ENCODE measurements at regions not wholly inside any gene's neighbourhood (a gene's known extent, or its start where the extent isn't known, plus 50 kb on each side); places are given as distances from the start of the nearest gene placed in this dataset.

DNA sequence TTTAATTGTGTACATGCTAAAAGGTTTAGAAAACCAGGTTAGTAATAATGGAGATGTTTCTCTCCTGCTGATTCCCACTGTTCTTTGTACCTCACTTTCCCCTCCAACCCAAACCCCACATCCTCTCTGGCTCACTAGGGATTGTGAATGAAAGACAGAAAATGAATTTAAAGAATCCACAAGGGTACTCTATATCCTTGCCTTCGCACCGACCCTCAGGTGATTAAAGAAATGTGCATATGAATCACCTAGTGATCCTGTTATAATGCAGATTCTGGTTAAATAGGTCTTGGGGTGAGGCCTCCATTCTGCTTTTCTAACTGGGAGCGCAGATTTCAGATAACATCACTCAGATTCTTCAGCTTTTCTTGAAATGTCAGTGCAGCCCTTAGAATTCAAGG, 84.3 kb upstream of the OTX2 start:
- H3K4me1 Mint-ChIP-seq: no peaks in the 10 kb centered on the region
- H3K27ac Mint-ChIP-seq: no peak overlapping the region
- H3K36me3 Mint-ChIP-seq: no peaks in the 10 kb centered on the region
- H3K27me3 Mint-ChIP-seq: peaks cover 15% of the 10 kb centered on the region
- H3K9me3 Mint-ChIP-seq: no peaks in the 10 kb centered on the region
- no peak for DNase-seq
- H3K4me3 Mint-ChIP-seq: no peak overlapping the region
- CTCF ChIA-PET: no interaction called here

DNA sequence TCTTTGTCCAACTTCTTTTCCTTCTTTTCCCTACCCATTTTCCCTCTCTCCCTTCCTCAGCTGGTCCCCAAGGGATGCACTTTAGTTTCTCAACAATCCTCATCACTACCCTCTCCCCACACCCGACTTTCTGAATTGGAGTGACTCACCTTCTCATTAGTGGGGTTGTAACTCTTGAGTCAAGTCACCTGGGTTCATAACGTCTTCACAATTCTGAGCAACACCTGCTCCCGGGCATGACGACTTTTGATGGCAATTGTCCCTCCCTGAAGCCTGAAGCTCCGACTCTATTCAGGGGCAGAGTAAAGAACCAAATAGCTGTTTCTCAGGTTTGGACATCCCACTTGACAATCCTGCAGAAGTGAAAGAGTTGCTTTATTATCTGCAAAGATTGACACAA, 82.7 kb upstream of the OTX2 start:
- peaks cover 18% of the 10 kb centered on the region for H3K27me3 Mint-ChIP-seq
- CTCF ChIA-PET: no interaction called here
- no peak for DNase-seq

DNA sequence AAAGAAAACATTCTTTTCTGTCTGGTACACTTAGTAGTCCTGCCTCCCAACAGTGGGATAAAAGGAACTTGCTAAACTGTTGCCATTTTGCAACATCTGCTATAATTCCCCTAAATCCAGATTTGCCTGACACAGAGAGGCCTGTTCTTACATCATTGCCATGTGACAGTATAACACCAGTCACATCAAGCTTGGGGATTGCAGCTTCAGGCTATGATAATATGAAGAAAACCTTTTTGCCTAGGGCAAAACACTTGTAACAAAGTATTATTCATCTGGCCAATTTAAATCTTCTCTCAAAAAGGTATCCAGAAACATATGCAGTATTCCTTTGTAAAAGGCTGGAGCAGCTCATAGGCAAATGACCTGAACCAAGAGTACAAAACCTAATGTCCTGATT, 80.9 kb upstream of the OTX2 start:
- DNase-seq: no peak

More for the DNA sequence above, 82.7 kb upstream of the OTX2 start:
- no peaks in the 10 kb centered on the region for H3K9me3 Mint-ChIP-seq
- no peak overlapping the region for H3K27ac Mint-ChIP-seq
- H3K36me3 Mint-ChIP-seq: no peaks in the 10 kb centered on the region
- H3K4me1 Mint-ChIP-seq: no peaks in the 10 kb centered on the region
- H3K4me3 Mint-ChIP-seq: no peak overlapping the region

DNA sequence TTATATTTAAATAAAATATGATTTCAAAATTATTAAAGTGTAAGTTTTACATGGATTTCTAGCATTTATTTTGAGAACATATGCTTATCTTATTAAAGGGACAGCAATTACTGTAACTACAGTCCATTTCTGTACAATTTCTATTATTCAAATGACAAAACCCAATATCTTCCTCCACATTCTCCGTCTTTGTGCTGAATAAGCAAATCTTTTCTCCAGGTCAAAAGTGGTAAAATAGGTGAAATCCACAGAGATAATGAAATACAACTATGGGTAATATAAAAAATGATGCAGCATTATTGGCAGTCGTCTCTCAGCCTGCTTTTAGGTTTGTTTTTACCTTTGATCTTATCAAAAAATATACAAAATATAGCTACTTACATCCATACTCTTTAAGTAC, 79.4 kb upstream of the OTX2 start:
- H3K4me1 Mint-ChIP-seq: no peaks in the 10 kb centered on the region
- no peak for DNase-seq
- CTCF ChIA-PET: no interaction called here
- no peak overlapping the region for H3K27ac Mint-ChIP-seq
- no peak overlapping the region for H3K4me3 Mint-ChIP-seq
- H3K36me3 Mint-ChIP-seq: no peaks in the 10 kb centered on the region
- H3K27me3 Mint-ChIP-seq: peaks cover 11% of the 10 kb centered on the region
- H3K9me3 Mint-ChIP-seq: no peaks in the 10 kb centered on the region

More for the DNA sequence above, 80.9 kb upstream of the OTX2 start:
- Mint-ChIP-seq H3K4me3 (no peak overlapping the region), H3K36me3 (no peaks in the 10 kb centered on the region), H3K27ac (no peak overlapping the region), H3K27me3 (peaks cover 18% of the 10 kb centered on the region), H3K4me1 (no peaks in the 10 kb centered on the region), H3K9me3 (no peaks in the 10 kb centered on the region)
- CTCF ChIA-PET: no interaction called here

DNA sequence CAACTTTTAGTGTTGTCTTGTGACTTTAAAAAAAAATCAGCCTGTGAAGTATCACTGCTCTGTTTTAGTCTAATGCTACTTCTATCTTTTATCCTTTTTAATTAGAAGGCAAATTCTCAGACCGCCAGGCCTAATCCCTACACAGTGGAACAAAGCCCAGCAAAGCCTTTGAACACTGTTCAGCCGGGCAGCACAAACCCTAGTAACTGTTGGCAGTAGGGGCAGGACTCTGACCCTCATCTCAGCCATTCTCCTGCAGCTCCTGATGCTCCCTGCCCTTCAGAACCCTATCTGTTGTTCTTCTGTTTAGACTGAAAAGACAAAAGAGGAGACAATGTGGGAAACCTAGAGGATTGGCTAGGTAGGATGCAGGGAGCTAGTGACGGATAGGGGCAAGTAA, 78.0 kb upstream of the OTX2 start:
- Mint-ChIP-seq H3K4me3 (no peak overlapping the region), H3K36me3 (no peaks in the 10 kb centered on the region), H3K27me3 (peaks cover 10% of the 10 kb centered on the region), H3K27ac (no peak overlapping the region), H3K4me1 (no peaks in the 10 kb centered on the region), H3K9me3 (no peaks in the 10 kb centered on the region)
- CTCF ChIA-PET: no interaction called here
- no peak for DNase-seq

DNA sequence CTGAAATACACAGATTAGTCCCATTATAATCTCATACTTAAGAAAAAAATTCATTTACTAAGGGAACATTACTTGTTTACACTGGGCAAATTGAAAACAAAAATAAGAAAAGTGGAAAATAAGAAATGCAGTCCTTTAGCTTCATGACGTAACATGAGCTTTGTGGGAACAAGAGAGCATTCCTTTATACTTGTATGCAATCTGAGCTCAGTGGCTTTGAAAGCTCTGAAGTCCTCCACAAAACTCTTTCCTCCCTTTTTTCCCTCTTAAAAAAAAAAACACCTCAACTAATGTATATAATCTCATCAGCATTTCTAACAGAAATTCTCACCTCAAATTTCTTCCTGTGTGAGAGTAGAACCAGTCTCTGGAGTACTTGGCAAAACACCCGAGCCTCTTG, 76.9 kb upstream of the OTX2 start:
- Mint-ChIP-seq H3K27me3 (peaks cover 3% of the 10 kb centered on the region), H3K36me3 (no peaks in the 10 kb centered on the region), H3K4me3 (no peak overlapping the region), H3K27ac (no peak overlapping the region), H3K4me1 (no peaks in the 10 kb centered on the region), H3K9me3 (no peaks in the 10 kb centered on the region)
- CTCF ChIA-PET: no interaction called here
- no peak for DNase-seq

DNA sequence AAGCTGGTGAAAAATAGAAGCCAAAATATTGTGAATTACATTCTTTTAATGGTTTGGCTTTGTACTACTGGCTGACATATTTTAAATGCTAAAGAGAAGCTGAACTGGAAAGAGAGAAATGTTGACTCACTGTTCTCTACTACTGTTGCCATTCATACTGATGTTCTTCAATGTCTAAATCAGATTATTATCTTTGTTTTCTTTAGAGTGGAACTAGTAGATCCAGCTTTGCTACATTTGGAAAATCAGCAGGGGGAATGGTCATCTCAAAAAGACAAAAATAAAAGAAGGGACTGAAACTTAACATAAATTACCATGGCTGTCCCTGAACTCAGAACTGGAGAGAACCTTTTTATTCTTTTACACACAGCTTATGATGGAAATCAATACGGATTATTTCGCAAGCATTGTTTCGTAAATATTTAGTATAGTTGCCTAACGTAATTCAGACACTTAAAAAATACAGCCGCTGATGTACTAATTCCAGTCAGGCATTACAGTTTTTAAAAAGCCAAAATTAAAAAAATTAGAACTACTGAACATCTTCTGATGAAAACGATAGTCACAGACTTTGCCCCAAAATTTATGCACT, 76.3 kb upstream of the OTX2 start:
- H3K9me3 Mint-ChIP-seq: no peaks in the 10 kb centered on the region
- DNase-seq: no peak
- H3K36me3 Mint-ChIP-seq: no peaks in the 10 kb centered on the region
- H3K4me3 Mint-ChIP-seq: no peak overlapping the region
- H3K4me1 Mint-ChIP-seq: no peaks in the 10 kb centered on the region
- CTCF ChIA-PET: no interaction called here
- peaks cover 3% of the 10 kb centered on the region for H3K27me3 Mint-ChIP-seq
- no peak overlapping the region for H3K27ac Mint-ChIP-seq

DNA sequence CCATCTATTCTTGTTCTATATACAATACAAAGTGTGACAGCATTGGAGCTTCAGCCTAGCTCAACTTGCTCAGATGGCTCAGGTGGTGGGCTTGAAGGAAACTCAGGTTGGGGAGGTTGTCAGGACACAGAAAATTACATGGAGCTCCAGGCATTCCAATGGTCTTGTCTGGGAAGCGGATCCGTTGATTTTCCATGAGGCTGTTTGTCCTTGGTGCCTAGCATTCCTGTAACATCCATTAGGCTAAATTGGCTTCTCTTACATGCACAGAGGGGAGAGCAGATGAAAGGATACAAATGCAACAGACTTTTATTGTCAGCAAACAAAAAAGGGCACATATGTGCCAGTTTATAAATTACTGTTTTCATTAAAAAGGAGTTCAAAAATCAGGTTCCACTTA, 75.5 kb upstream of the OTX2 start:
- no peaks in the 10 kb centered on the region for H3K9me3 Mint-ChIP-seq
- H3K36me3 Mint-ChIP-seq: no peaks in the 10 kb centered on the region
- no peaks in the 10 kb centered on the region for H3K4me1 Mint-ChIP-seq
- no peak overlapping the region for H3K4me3 Mint-ChIP-seq
- DNase-seq: no peak
- no peak overlapping the region for H3K27ac Mint-ChIP-seq
- CTCF ChIA-PET: no interaction called here
- H3K27me3 Mint-ChIP-seq: peaks cover 3% of the 10 kb centered on the region

DNA sequence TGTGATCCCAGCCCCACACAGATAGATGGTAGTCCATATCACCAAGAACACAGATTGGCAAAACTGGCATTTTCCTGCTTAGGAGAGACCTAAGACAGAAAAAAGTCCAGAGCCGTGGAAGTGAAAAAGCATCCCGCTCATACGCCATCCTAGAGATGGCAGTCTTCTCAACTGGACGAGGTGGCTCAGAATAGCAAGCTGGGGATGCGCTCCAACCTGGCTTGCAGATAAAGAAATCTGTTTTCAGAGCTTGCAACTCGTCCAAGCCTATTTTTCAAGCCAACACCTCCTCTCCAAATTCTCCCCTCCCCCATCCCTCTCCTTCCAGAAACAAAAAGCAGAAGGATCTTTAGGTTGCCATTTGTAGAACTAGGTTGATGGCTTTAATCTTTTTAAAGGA, 74.3 kb upstream of the OTX2 start:
- no peaks in the 10 kb centered on the region for H3K4me1 Mint-ChIP-seq
- DNase-seq: no peak
- no peaks in the 10 kb centered on the region for H3K9me3 Mint-ChIP-seq
- H3K27ac Mint-ChIP-seq: no peak overlapping the region
- no peaks in the 10 kb centered on the region for H3K36me3 Mint-ChIP-seq
- CTCF ChIA-PET: no interaction called here
- H3K27me3 Mint-ChIP-seq: peaks cover 3% of the 10 kb centered on the region
- H3K4me3 Mint-ChIP-seq: no peak overlapping the region

DNA sequence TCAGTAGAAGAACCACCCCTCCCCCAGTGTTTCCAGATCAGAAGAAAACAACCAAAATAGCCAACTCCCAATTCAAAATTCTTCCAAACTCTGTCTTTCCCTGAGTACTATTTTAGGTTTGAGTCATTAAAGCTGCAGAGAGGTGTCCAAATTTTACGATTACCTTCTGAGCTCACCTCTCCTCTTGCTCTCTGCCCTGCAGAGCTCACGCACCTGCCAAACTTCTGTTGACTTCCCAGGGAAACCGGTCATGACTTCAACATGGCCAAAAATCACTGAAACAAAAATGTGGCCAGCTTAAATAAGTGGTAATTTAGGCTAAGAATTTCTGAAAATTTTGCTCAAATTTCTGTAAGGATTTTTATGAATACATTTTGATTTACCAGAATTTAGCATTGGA, 70.9 kb upstream of the OTX2 start:
- H3K4me1 Mint-ChIP-seq: no peaks in the 10 kb centered on the region
- H3K27ac Mint-ChIP-seq: no peak overlapping the region
- no peaks in the 10 kb centered on the region for H3K27me3 Mint-ChIP-seq
- H3K4me3 Mint-ChIP-seq: no peak overlapping the region
- CTCF ChIA-PET: no interaction called here
- DNase-seq: no peak
- H3K36me3 Mint-ChIP-seq: no peaks in the 10 kb centered on the region
- no peaks in the 10 kb centered on the region for H3K9me3 Mint-ChIP-seq

DNA sequence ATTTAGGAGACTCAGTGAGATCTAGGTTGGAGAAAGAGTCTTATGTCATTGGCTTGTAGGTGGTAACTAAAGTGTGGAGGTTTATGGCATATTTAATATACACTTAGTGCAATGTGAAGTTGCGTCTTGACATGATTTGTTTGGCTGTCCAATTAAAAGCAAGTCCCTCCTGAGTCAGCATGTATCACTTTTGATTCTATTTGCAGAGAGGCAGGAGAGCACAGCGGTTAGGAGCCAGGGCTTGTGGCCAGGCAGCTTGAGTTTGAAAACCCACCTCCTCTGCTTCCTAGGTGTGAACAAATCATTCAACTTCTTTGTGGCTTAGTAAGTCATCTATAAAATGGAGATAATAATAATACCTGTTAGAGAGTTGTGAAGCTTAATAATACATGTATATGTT, 68.5 kb upstream of the OTX2 start:
- CTCF ChIA-PET: no interaction called here
- H3K4me3 Mint-ChIP-seq: no peak overlapping the region
- H3K9me3 Mint-ChIP-seq: no peaks in the 10 kb centered on the region
- H3K27ac Mint-ChIP-seq: no peak overlapping the region
- no peaks in the 10 kb centered on the region for H3K36me3 Mint-ChIP-seq
- no peak for DNase-seq
- H3K27me3 Mint-ChIP-seq: peaks cover 5% of the 10 kb centered on the region
- H3K4me1 Mint-ChIP-seq: no peaks in the 10 kb centered on the region

DNA sequence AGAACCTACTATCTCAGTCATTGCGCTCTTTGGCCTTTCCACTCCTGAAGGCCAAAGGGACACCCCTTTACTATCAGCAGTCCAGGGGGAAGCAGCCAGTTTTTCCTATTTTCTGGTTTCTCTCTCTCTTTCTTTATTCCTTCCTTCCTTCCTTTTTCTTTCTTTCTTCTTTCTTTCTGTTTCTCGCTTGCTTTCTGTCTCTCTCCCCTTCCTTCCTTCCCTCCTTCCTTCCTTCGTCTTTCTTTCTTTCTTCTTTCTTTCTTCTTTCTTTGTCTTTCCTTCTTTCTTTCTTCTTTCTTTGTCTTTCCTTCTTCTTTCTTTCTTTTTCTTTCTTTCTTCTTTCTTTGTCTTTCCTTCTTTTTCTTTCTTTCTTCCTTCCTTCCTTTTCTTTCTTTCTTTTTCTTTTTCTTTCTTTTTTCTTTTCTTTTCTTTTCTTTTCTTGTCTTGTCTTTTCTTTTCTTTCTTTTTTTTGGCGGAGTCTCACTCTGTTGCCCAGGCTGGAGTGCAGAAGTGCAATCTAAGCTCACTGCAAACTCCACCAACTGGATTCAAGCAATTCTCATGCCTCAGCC, 64.9 kb upstream of the OTX2 start:
- Mint-ChIP-seq H3K27ac (no peak overlapping the region), H3K27me3 (peaks cover 5% of the 10 kb centered on the region)

DNA sequence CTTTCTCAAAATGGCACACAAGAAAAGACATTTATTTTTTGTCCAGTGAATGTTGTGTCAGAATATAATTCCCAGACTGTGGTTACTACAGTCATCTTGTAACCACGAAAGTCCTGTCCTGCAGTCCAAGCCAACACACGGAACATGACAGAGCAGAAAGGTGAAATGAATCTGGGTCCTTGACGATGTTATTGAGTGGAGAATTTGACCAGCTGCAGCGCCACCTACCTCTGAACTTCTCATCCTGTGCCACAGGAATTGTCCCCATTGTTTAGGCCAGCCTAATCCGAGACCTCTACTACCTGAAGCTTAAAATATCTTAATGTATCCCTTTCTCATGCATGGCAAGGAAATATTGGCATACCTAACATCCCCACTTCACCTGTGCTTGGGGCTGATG, 64.1 kb upstream of the OTX2 start:
- Mint-ChIP-seq H3K36me3 (no peaks in the 10 kb centered on the region), H3K27ac (no peak overlapping the region), H3K4me1 (no peaks in the 10 kb centered on the region), H3K27me3 (peaks cover 5% of the 10 kb centered on the region), H3K9me3 (no peaks in the 10 kb centered on the region), H3K4me3 (no peak overlapping the region)
- no peak for DNase-seq
- CTCF ChIA-PET: no interaction called here

More for the DNA sequence above, 64.9 kb upstream of the OTX2 start:
- CTCF ChIA-PET: no interaction called here
- Mint-ChIP-seq H3K9me3 (no peaks in the 10 kb centered on the region), H3K36me3 (no peaks in the 10 kb centered on the region), H3K4me3 (no peak overlapping the region), H3K4me1 (no peaks in the 10 kb centered on the region)
- no peak for DNase-seq

DNA sequence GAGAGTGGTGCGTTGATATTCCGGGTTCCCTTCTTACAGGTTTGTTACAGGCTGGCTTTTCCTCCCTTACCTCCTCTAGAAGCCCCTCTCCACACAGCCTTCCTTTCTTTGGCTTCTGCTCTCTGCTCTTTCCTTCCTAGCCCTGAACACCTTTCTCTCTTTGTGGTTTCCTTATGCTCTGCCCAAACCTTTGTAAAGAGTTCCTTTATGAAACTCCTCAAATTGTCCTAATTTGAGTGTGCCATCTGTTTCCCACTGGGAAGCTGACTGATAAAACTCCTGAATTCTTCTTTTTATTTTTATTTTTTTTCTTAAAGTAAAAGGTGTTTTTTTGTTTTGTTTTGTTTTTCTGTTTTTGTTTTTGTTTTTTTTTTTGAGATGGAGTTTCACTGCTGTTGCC, 60.1 kb upstream of the OTX2 start:
- Mint-ChIP-seq H3K4me1 (no peaks in the 10 kb centered on the region), H3K4me3 (no peak overlapping the region), H3K9me3 (no peaks in the 10 kb centered on the region), H3K36me3 (no peaks in the 10 kb centered on the region), H3K27ac (no peak overlapping the region), H3K27me3 (peaks cover 4% of the 10 kb centered on the region)
- DNase-seq: no peak
- CTCF ChIA-PET: no interaction called here

DNA sequence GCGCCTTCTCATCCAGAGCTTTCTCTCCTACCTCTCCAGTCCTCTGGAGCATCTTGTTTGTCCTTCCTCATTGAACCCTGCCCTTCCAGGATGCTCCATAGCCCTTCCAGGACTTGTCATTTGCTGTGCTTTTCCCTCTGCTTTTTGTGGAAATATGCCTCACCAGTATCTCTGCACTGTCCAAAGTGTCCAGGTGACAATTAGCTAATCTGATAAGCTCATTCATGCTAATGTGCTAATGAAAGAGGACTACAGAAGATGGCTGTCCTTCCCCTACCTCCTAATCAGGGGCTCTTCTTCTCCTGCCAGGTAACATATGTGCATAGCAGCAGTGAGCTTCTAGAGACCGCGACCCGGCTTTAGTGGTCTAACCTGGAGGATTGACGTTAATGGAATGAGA, 58.4 kb upstream of the OTX2 start:
- no peak overlapping the region for H3K27ac Mint-ChIP-seq

DNA sequence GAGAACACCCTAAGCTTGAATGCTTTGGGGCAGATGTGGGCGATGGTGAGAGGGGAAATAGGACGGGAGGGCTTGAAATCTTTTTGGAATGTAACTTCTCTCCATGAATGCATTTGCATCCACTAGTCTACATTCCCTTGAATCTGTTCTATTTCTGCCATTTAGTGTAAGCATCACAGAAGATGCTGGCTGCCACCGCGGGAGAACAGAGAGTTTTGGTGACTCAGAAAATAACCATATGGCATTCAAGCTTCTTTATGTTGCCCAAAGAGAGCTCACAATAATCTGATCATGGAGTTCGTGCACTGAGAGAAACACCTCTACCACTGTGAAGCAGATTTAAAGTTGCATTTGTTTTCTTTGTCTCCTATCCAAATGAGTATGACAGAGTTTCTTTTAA, 52.6 kb upstream of the OTX2 start:
- Mint-ChIP-seq H3K36me3 (no peaks in the 10 kb centered on the region), H3K4me1 (no peaks in the 10 kb centered on the region), H3K27ac (no peak overlapping the region), H3K4me3 (no peak overlapping the region), H3K9me3 (no peaks in the 10 kb centered on the region), H3K27me3 (peaks cover 3% of the 10 kb centered on the region)
- DNase-seq: no peak
- CTCF ChIA-PET: no interaction called here

More for the DNA sequence above, 58.4 kb upstream of the OTX2 start:
- no peak overlapping the region for H3K4me3 Mint-ChIP-seq
- H3K4me1 Mint-ChIP-seq: no peaks in the 10 kb centered on the region
- H3K36me3 Mint-ChIP-seq: no peaks in the 10 kb centered on the region
- H3K9me3 Mint-ChIP-seq: no peaks in the 10 kb centered on the region
- no peak for DNase-seq
- CTCF ChIA-PET: no interaction called here
- no peaks in the 10 kb centered on the region for H3K27me3 Mint-ChIP-seq
